HG02840 (cell line): ENCODE measurements at regions not wholly inside any gene's neighbourhood (a gene's known extent, or its start where the extent isn't known, plus 50 kb on each side); places are given as distances from the start of the nearest gene placed in this dataset.
"Not testable (repeated sequence)": the region's sequence is repeated elsewhere in the genome, so short reads cannot be mapped to it uniquely, and the experiment has no call there.

ENCODE experiments used
- ATAC-seq: cut with Tn5 transposase; IDR thresholded peaks from one replicate; pipeline ENCODE4 v1.9.1; 2021; ENCODE audit warnings: mild to moderate bottlenecking, moderate library complexity, moderate number of reproducible peaks; ENCODE audit not compliant: unreplicated experiment, low FRiP score

- ATAC-seq: no peak
Observed at GRCh38 chr16:85215478-85216118, 103.3 kb upstream of the CIBAR2 start.

GRCh38 chr16:85216522-85217375 is 104.5 kb upstream of the CIBAR2 start:
- ATAC-seq: no peak

- ATAC-seq: no peak
Observed at GRCh38 chr16:85220125-85220839, 108.0 kb upstream of the CIBAR2 start.

GRCh38 chr16:85220964-85221731 is 108.9 kb upstream of the CIBAR2 start:
- no peak for ATAC-seq

GRCh38 chr16:85221771-85222154 is 109.5 kb upstream of the CIBAR2 start:
- no peak for ATAC-seq

GRCh38 chr16:85222155-85222863 is 110.0 kb upstream of the CIBAR2 start:
- no peak for ATAC-seq

GRCh38 chr16:85225257-85225656 is 113.0 kb upstream of the CIBAR2 start:
- no peak for ATAC-seq

GRCh38 chr16:85225721-85226120 is 113.4 kb upstream of the CIBAR2 start:
- no peak for ATAC-seq

- ATAC-seq: peak; percentile 79
Observed at GRCh38 chr16:85227084-85227945, 115.0 kb upstream of the CIBAR2 start.

- ATAC-seq: no peak
Observed at GRCh38 chr16:85227946-85228862, 115.9 kb upstream of the CIBAR2 start.

GRCh38 chr16:85228970-85229430 is 116.7 kb upstream of the CIBAR2 start:
- ATAC-seq: no peak

GRCh38 chr16:85229869-85230462 is 117.7 kb upstream of the CIBAR2 start:
- ATAC-seq: no peak

GRCh38 chr16:85230764-85231383 is 118.6 kb upstream of the CIBAR2 start:
- not testable (repeated sequence) for ATAC-seq

- no peak for ATAC-seq
Observed at GRCh38 chr16:85231959-85232358, 119.7 kb upstream of the CIBAR2 start.

GRCh38 chr16:85232369-85233142 is 120.3 kb upstream of the CIBAR2 start:
- ATAC-seq: no peak

GRCh38 chr16:85233516-85233915 is 121.2 kb upstream of the CIBAR2 start:
- ATAC-seq: no peak
